Neural progenitor cell (in vitro differentiated cells): ENCODE measurements at regions not wholly inside any gene's neighbourhood (a gene's known extent, or its start where the extent isn't known, plus 50 kb on each side); places are given as distances from the start of the nearest gene placed in this dataset.

ENCODE experiments used
- CTCF ChIP-seq: fragments of 200-600 bp; sonication (generic); IDR thresholded peaks from 2 replicates; pipeline ENCODE4 v1.5.1; 2017; ENCODE audit warnings: antibody characterized with exemption, mild to moderate bottlenecking
- EZH2 ChIP-seq: fragments of 200-600 bp; sonication (generic); IDR thresholded peaks from 2 replicates; pipeline ENCODE4 v1.6.1; 2017; ENCODE audit warnings: antibody characterized with exemption, mild to moderate bottlenecking, moderate library complexity

- no peak for TF ChIP-seq EZH2
- TF ChIP-seq CTCF, result no peak
Observed at GRCh38 chr16:65365732-65366715, 244.2 kb upstream of the CDH11 start.
